HepG2 (cell line): ENCODE measurements at regions not wholly inside any gene's neighbourhood (a gene's known extent, or its start where the extent isn't known, plus 50 kb on each side); places are given as distances from the start of the nearest gene placed in this dataset.

Source experiments
- HDAC1 ChIP-seq: sonication (generic); formaldehyde crosslinking; IDR thresholded peaks from 2 replicates; pipeline ENCODE4 v1.5.1; 2020; ENCODE audit warnings: mild to moderate bottlenecking, missing genetic modification reagents
- POLR2AphosphoS5 ChIP-seq: IDR thresholded peaks from 2 replicates; pipeline ENCODE4 v1.6.1; 2012; ENCODE audit warnings: low read depth, low read length
- ZC3H13 ChIP-seq: sonication (generic); formaldehyde crosslinking; IDR thresholded peaks from 2 replicates; pipeline ENCODE4 v1.8.1; 2023; ENCODE audit warnings: mild to moderate bottlenecking, missing genetic modification reagents, moderate library complexity
- ZNF780A ChIP-seq: sonication (generic); formaldehyde crosslinking; IDR thresholded peaks from 2 replicates; pipeline ENCODE4 v1.8.0; 2022; ENCODE audit warnings: mild to moderate bottlenecking, missing genetic modification reagents, moderate library complexity
- TF ChIP-seq, protein P1 (sequence below): sonication (generic); formaldehyde crosslinking; IDR thresholded peaks from 2 replicates; pipeline ENCODE4 v1.4.0; 2020; ENCODE audit warnings: mild to moderate bottlenecking, missing genetic modification reagents

DNA sequence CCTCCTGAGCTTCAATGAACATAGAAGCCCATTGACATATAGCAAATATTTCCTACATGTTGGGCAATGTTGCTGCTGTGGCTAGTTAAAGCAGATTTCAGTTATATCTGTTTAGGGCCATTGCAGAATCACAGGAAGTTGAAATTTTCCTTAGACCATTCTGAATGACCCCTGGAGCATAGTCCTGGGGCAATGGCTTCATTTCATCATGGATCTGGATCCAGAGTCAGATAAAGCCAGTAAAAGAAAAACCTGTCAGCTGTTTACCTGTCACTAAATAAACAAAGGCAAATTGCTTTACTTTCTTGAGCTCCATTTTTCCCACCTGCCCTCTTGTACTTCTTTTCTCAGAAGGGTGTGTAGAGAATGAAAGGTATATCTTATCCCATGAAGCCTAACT lies 494.0 kb upstream of the MAP3K7 start:
- TF ChIP-seq ZNF780A (CRISPR knock-in tag) (no peak), POLR2AphosphoS5 (no peak), ZC3H13 (CRISPR knock-in tag) (no peak), HDAC1 (no peak)
- TF ChIP-seq, protein P1, sequence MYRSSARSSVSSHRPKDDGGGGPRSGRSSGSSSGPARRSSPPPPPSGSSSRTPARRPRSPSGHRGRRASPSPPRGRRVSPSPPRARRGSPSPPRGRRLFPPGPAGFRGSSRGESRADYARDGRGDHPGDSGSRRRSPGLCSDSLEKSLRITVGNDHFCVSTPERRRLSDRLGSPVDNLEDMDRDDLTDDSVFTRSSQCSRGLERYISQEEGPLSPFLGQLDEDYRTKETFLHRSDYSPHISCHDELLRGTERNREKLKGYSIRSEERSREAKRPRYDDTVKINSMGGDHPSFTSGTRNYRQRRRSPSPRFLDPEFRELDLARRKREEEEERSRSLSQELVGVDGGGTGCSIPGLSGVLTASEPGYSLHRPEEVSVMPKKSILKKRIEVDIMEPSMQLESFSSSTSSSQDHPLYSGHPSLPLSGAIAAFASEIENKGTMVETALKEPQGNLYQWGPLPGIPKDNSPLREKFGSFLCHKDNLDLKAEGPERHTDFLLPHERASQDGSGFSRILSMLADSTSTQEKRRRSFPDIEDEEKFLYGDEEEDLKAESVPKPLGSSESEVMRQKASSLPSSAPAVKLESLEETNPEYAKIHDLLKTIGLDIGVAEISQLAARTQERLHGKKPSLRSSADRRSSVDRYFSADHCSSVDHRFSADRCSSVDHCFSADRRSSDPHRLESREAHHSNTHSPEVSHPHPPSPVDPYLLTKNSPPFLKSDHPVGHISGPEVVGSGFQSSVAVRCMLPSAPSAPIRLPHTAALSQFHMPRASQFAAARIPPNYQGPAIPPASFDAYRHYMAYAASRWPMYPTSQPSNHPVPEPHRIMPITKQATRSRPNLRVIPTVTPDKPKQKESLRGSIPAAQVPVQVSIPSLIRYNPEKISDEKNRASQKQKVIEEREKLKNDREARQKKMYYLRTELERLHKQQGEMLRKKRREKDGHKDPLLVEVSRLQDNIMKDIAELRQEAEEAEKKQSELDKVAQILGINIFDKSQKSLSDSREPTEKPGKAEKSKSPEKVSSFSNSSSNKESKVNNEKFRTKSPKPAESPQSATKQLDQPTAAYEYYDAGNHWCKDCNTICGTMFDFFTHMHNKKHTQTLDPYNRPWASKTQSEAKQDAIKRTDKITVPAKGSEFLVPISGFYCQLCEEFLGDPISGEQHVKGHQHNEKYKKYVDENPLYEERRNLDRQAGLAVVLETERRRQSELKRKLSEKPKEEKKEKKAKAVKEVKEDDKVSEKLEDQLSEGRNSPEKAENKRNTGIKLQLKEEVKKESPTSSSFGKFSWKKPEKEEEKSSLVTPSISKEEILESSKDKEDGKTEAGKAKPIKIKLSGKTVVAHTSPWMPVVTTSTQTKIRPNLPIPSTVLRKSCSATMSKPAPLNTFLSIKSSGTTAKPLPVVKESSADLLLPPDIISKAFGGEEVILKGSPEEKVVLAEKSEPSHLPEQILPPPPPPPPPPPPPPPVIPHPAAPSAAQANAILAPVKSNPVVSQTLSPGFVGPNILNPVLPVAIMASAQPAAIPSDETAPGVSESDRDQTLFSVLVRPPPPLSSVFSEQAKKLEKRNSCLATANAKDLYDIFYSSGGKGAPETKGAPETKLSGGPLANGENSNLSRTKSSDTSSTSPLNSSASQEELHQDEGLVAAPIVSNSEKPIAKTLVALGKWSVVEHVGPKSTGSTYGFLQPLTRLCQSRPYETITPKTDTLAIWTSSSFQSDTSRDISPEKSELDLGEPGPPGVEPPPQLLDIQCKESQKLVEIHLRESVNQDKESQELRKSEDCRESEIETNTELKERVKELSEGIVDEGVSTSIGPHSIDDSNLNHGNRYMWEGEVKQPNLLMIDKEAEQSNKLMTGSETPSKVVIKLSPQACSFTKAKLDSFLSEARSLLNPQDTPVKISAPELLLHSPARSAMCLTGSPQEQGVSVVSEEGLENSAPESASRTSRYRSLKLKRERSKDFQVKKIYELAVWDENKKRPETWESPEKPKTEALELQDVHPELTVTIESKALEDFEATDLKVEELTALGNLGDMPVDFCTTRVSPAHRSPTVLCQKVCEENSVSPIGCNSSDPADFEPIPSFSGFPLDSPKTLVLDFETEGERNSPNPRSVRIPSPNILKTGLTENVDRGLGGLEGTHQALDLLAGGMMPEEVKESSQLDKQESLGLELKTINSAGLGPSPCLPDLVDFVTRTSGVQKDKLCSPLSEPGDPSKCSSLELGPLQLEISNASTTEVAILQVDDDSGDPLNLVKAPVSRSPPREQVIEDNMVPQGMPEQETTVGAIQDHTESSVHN (CRISPR knock-in tag), result no peak
